WTC11 (cell line): ENCODE measurements at regions not wholly inside any gene's neighbourhood (a gene's known extent, or its start where the extent isn't known, plus 50 kb on each side); places are given as distances from the start of the nearest gene placed in this dataset.

ENCODE experiments used
- ATAC-seq: fragments of 200-7000 bp; cut with Tn5 transposase; 2 replicates; pipeline ENCODE4 v1.10.0; 2021; ENCODE audit warnings: mild to moderate bottlenecking, moderate library complexity
- CTCF ChIA-PET: fragments of 300-600 bp; sonication (Branson Sonifier 250); formaldehyde crosslinking; loops from one replicate; lab custom pipeline; 2021; ENCODE audit warnings: antibody characterized with exemption; lab: Charles Lee
- POLR2A ChIA-PET: fragments of 350-600 bp; sonication (Branson Sonifier 250); formaldehyde crosslinking; loops from one replicate; lab custom pipeline; 2021; ENCODE audit warnings: antibody characterized with exemption; lab: Charles Lee
- DNase-seq: peaks from one replicate; pipeline ENCODE4 v3.0.0; 2021; ENCODE audit warnings: low spot score
- H3K27ac Mint-ChIP-seq: 2 replicates; pipeline ENCODE4 v1.8.0; 2021; ENCODE audit warnings: mixed read lengths
- H3K27me3 Mint-ChIP-seq: 2 replicates; pipeline ENCODE4 v1.8.0; 2021; ENCODE audit warnings: low read depth, mild to moderate bottlenecking, moderate library complexity, mixed read lengths
- H3K36me3 Mint-ChIP-seq: 2 replicates; pipeline ENCODE4 v1.8.0; 2021; ENCODE audit warnings: mixed read lengths
- H3K4me1 Mint-ChIP-seq: 2 replicates; pipeline ENCODE4 v1.8.0; 2022; ENCODE audit warnings: mixed read lengths
- H3K4me3 Mint-ChIP-seq: 2 replicates; pipeline ENCODE4 v1.8.0; 2021; ENCODE audit warnings: mild to moderate bottlenecking, moderate library complexity, mixed read lengths
- H3K9me3 Mint-ChIP-seq: 2 replicates; pipeline ENCODE4 v1.8.0; 2021; ENCODE audit warnings: mixed read lengths
- ATF2 ChIP-seq: sonication (generic); formaldehyde crosslinking; IDR thresholded peaks from 2 replicates; pipeline ENCODE4 v1.8.1; 2022; ENCODE audit warnings: low read depth, missing genetic modification reagents, borderline replicate concordance
- CTCF ChIP-seq: fragments of 200-600 bp; IDR thresholded peaks from 2 replicates; pipeline ENCODE4 v1.8.0; 2022; ENCODE audit warnings: antibody characterized with exemption
- GTF2I ChIP-seq: fragments of 250-450 bp; sonication (Bioruptor Pico); conservative IDR thresholded peaks from 2 replicates; pipeline ENCODE4 v1.4.0; 2021; ENCODE audit warnings: mild to moderate bottlenecking
- IRF1 ChIP-seq: sonication (generic); formaldehyde crosslinking; IDR thresholded peaks from 2 replicates; pipeline ENCODE4 v1.8.0; 2023; ENCODE audit warnings: missing genetic modification reagents
- IRF2 ChIP-seq: sonication (generic); formaldehyde crosslinking; IDR thresholded peaks from 2 replicates; pipeline ENCODE4 v1.8.0; 2022; ENCODE audit warnings: low read depth, missing genetic modification reagents, borderline replicate concordance
- MYBL2 ChIP-seq: sonication (generic); formaldehyde crosslinking; IDR thresholded peaks from 2 replicates; pipeline ENCODE4 v1.8.1; 2023; ENCODE audit warnings: mild to moderate bottlenecking, moderate library complexity, missing genetic modification reagents
- NFATC4 ChIP-seq: fragments of 250-450 bp; sonication (Bioruptor Pico); IDR thresholded peaks from 2 replicates; pipeline ENCODE4 v1.9.0; 2021; ENCODE audit warnings: mild to moderate bottlenecking
- NR1H2 ChIP-seq: sonication (generic); formaldehyde crosslinking; IDR thresholded peaks from 2 replicates; pipeline ENCODE4 v1.9.0; 2021; ENCODE audit warnings: mild to moderate bottlenecking, moderate library complexity, missing genetic modification reagents
- PRDM15 ChIP-seq: sonication (generic); formaldehyde crosslinking; IDR thresholded peaks from 2 replicates; pipeline ENCODE4 v1.8.0; 2022; ENCODE audit warnings: missing genetic modification reagents
- USF2 ChIP-seq: sonication (generic); formaldehyde crosslinking; IDR thresholded peaks from 2 replicates; pipeline ENCODE4 v1.8.1; 2023; ENCODE audit warnings: mild to moderate bottlenecking, missing genetic modification reagents, moderate library complexity
- ZNF281 ChIP-seq: sonication (generic); formaldehyde crosslinking; IDR thresholded peaks from 2 replicates; pipeline ENCODE4 v1.8.0; 2023; ENCODE audit warnings: mild to moderate bottlenecking, missing genetic modification reagents

GRCh38 chr16:47852991-47853390 lies 302.8 kb downstream of the ABCC12 start (continued):
- TF ChIP-seq CTCF (no peak), GTF2I (no peak)

GRCh38 chr16:47851146-47851545 lies 304.6 kb downstream of the ABCC12 start:
- Mint-ChIP-seq H3K27ac (no peak overlapping the region), H3K27me3 (peaks cover 47% of the 10 kb centered on the region), H3K9me3 (peaks cover 12% of the 10 kb centered on the region), H3K4me3 (no peak overlapping the region), H3K36me3 (peaks cover 7% of the 10 kb centered on the region), H3K4me1 (peaks cover 36% of the 10 kb centered on the region)
- ChIA-PET CTCF (no interaction called here), POLR2A (no interaction called here)
- no peak for TF ChIP-seq IRF2 (CRISPR knock-in tag)
- no peak for ATAC-seq
- no peak for DNase-seq

- DNase-seq (no peak), ATAC-seq (no peak)
- no peak overlapping the region for H3K4me3 Mint-ChIP-seq
- TF ChIP-seq NFATC4 (CRISPR knock-in tag), result no peak
- TF ChIP-seq ATF2 (CRISPR knock-in tag), result no peak
- no peak for TF ChIP-seq PRDM15 (CRISPR knock-in tag)
- no peak for TF ChIP-seq CTCF
- TF ChIP-seq IRF1 (CRISPR knock-in tag), result no peak
- no peak for TF ChIP-seq USF2 (CRISPR knock-in tag)
- no peak for TF ChIP-seq NR1H2
- no peak for TF ChIP-seq GTF2I
- TF ChIP-seq ZNF281 (CRISPR knock-in tag), result no peak
- TF ChIP-seq MYBL2 (CRISPR knock-in tag), result no peak
- TF ChIP-seq, all 79 proteins: peak for 0
- peaks cover 37% of the 10 kb centered on the region for H3K4me1 Mint-ChIP-seq
- peaks cover 54% of the 10 kb centered on the region for H3K27me3 Mint-ChIP-seq
- no peak overlapping the region for H3K27ac Mint-ChIP-seq
- H3K9me3 Mint-ChIP-seq, result peaks cover 16% of the 10 kb centered on the region
- H3K36me3 Mint-ChIP-seq, result peaks cover 7% of the 10 kb centered on the region
- ChIA-PET CTCF (interaction anchor here (1.1 kb wide), 1 partner anchor 9 kb away, joined by 3 read pairs; no protein-coding TSS in a partner anchor), POLR2A (no interaction called here)
Measured at GRCh38 chr16:47849736-47850135, 306.1 kb downstream of the ABCC12 start.
